Esophagus squamous epithelium (tissue), 4 donors: ENCODE measurements at regions not wholly inside any gene's neighbourhood (a gene's known extent, or its start where the extent isn't known, plus 50 kb on each side); places are given as distances from the start of the nearest gene placed in this dataset.

Experiments used
- POLR2A ChIP-seq, 4 donors: fragments of 450-650 bp; IDR thresholded peaks; one replicate each; pipeline ENCODE4 v1.6.1; 2017; ENCODE audit warnings: antibody characterized with exemption in 4 of 4, mild to moderate bottlenecking in 4 of 4, moderate library complexity in 3 of 4
- TF ChIP-seq, protein P1 (sequence below), 6 experiments: fragments of 450-650 bp in 4 of 6; fragments of 200-600 bp in 2 of 6; sonication (generic) in 2 of 6; IDR thresholded peaks; one replicate each; pipeline ENCODE4 v1.5.1; 2016 to 2019; ENCODE audit warnings: antibody characterized with exemption in 6 of 6, mild to moderate bottlenecking in 4 of 6, moderate library complexity in 4 of 6

GRCh38 chr2:144801325-144801724, 281.4 kb upstream of the ZEB2 start:
- TF ChIP-seq, protein P1, sequence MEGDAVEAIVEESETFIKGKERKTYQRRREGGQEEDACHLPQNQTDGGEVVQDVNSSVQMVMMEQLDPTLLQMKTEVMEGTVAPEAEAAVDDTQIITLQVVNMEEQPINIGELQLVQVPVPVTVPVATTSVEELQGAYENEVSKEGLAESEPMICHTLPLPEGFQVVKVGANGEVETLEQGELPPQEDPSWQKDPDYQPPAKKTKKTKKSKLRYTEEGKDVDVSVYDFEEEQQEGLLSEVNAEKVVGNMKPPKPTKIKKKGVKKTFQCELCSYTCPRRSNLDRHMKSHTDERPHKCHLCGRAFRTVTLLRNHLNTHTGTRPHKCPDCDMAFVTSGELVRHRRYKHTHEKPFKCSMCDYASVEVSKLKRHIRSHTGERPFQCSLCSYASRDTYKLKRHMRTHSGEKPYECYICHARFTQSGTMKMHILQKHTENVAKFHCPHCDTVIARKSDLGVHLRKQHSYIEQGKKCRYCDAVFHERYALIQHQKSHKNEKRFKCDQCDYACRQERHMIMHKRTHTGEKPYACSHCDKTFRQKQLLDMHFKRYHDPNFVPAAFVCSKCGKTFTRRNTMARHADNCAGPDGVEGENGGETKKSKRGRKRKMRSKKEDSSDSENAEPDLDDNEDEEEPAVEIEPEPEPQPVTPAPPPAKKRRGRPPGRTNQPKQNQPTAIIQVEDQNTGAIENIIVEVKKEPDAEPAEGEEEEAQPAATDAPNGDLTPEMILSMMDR (IDR thresholded peaks at IDR 0.05): no peak
- no peak for TF ChIP-seq POLR2A (IDR thresholded peaks at IDR 0.05)
